MM.1S (cell line): ENCODE measurements at regions not wholly inside any gene's neighbourhood (a gene's known extent, or its start where the extent isn't known, plus 50 kb on each side); places are given as distances from the start of the nearest gene placed in this dataset.

Experiments used
- EZH2 ChIP-seq: fragments of 300-600 bp; sonication (generic); optimal IDR thresholded peaks from 2 replicates; pipeline ENCODE3; 2017; ENCODE audit warnings: low read depth, mild to moderate bottlenecking, antibody characterized with exemption, low read length, mixed read lengths
- TF ChIP-seq, protein P1 (sequence below): fragments of 300-600 bp; sonication (generic); IDR thresholded peaks from 2 replicates; pipeline ENCODE4 v1.5.1; 2016; ENCODE audit warnings: antibody characterized with exemption, low read length, mixed read lengths

GRCh38 chr2:228359473-228359872 lies 178.0 kb upstream of the SPHKAP start:
- TF ChIP-seq, protein P1, sequence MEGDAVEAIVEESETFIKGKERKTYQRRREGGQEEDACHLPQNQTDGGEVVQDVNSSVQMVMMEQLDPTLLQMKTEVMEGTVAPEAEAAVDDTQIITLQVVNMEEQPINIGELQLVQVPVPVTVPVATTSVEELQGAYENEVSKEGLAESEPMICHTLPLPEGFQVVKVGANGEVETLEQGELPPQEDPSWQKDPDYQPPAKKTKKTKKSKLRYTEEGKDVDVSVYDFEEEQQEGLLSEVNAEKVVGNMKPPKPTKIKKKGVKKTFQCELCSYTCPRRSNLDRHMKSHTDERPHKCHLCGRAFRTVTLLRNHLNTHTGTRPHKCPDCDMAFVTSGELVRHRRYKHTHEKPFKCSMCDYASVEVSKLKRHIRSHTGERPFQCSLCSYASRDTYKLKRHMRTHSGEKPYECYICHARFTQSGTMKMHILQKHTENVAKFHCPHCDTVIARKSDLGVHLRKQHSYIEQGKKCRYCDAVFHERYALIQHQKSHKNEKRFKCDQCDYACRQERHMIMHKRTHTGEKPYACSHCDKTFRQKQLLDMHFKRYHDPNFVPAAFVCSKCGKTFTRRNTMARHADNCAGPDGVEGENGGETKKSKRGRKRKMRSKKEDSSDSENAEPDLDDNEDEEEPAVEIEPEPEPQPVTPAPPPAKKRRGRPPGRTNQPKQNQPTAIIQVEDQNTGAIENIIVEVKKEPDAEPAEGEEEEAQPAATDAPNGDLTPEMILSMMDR: no peak
- TF ChIP-seq EZH2: no peak
